Panc1 (cell line): ENCODE measurements at regions not wholly inside any gene's neighbourhood (a gene's known extent, or its start where the extent isn't known, plus 50 kb on each side); places are given as distances from the start of the nearest gene placed in this dataset.

Experiments used
- ATAC-seq: fragments of 200-7000 bp; cut with Tn5 transposase; 2 replicates; pipeline ENCODE4 v1.9.1; 2020; ENCODE audit warnings: mild to moderate bottlenecking, moderate library complexity
- BruUV-seq: library from RNA; stranded (reverse); fragments of 400-500 nt; replicated peaks from 2 replicates; lab custom pipeline; 2021; lab: Mats Ljungman, UMichigan
- CTCF ChIA-PET: fragments of 300-600 bp; sonication (Branson Sonifier 250); formaldehyde crosslinking; loops from one replicate; lab custom pipeline; 2022; ENCODE audit warnings: antibody characterized with exemption; lab: Charles Lee
- POLR2A ChIA-PET: fragments of 300-600 bp; sonication (Branson Sonifier 250); formaldehyde crosslinking; loops from one replicate; lab custom pipeline; 2022; ENCODE audit warnings: antibody characterized with exemption; lab: Charles Lee
- DNase-seq: peaks from one replicate; pipeline ENCODE4 v3.0.0-alpha.2; 2010; ENCODE audit warnings: low read depth, low spot score
- H3K27ac ChIP-seq: 2 replicates; pipeline ENCODE4 v1.5.1; 2011; ENCODE audit warnings: mild to moderate bottlenecking, low read length, inconsistent platforms
- H3K27me3 ChIP-seq: fragments of 200-500 bp; sonication (Bioruptor generic); 2 replicates; pipeline ENCODE4 v1.6.0; 2014; ENCODE audit warnings: low read length, inconsistent platforms; ENCODE audit not compliant: control insufficient read depth, insufficient read depth
- H3K36me3 ChIP-seq: fragments of 200-500 bp; sonication (Bioruptor generic); 2 replicates; pipeline ENCODE4 v1.5.1; 2014; ENCODE audit warnings: inconsistent platforms, mild to moderate bottlenecking, low read length, moderate library complexity; ENCODE audit not compliant: control insufficient read depth, insufficient read depth
- H3K4me1 ChIP-seq: 2 replicates; pipeline ENCODE4 v1.5.1; 2011; ENCODE audit warnings: inconsistent platforms, mild to moderate bottlenecking, low read length, moderate library complexity; ENCODE audit not compliant: control insufficient read depth, insufficient read depth
- H3K4me3 ChIP-seq, 2 experiments: 2 replicates each; pipeline ENCODE4 v1.5.1; 2011 to 2012; ENCODE audit warnings: low read depth in 2 of 2, low read length in 2 of 2, mild to moderate bottlenecking in 2 of 2, inconsistent platforms in 1 of 2, moderate library complexity in 1 of 2
- H3K9me3 ChIP-seq: fragments of 200-500 bp; sonication (Bioruptor generic); 2 replicates; pipeline ENCODE4 v1.5.1; 2014; ENCODE audit warnings: low read depth, mild to moderate bottlenecking, inconsistent platforms, low read length, moderate library complexity; ENCODE audit not compliant: control insufficient read depth, insufficient read depth
- CTCF ChIP-seq: fragments of 450-650 bp; IDR thresholded peaks from 2 replicates; pipeline ENCODE4 v1.5.1; 2017; ENCODE audit warnings: mild to moderate bottlenecking
- POLR2AphosphoS5 ChIP-seq: IDR thresholded peaks from 2 replicates; pipeline ENCODE4 v1.6.1; 2012; ENCODE audit warnings: mild to moderate bottlenecking, low read depth, low read length, moderate library complexity
- REST ChIP-seq, 2 experiments: IDR thresholded peaks; 2 replicates each; pipeline ENCODE4 v1.6.1; 2011 to 2012; ENCODE audit warnings: low read depth in 2 of 2, control low read depth in 1 of 2, low read length in 1 of 2, mild to moderate bottlenecking in 1 of 2, moderate library complexity in 1 of 2; ENCODE audit not compliant: insufficient read depth in 1 of 2
- SIN3A ChIP-seq: IDR thresholded peaks from 2 replicates; pipeline ENCODE4 v1.6.1; 2012; ENCODE audit warnings: low read depth, mild to moderate bottlenecking, low read length, moderate library complexity, borderline replicate concordance; ENCODE audit not compliant: insufficient read depth
- TCF7L2 ChIP-seq: IDR thresholded peaks from 2 replicates; pipeline ENCODE4 v1.6.1; 2011; ENCODE audit warnings: mild to moderate bottlenecking, low read depth, low read length, inconsistent platforms
- in situ Hi-C: cut with HindIII; loops from 2 replicates; pipeline ENCODE4 v1.10.0; 2016; ENCODE audit warnings: low sequenced_read_pairs, low pct_unique_long_range_greater_than_20kb
- intact Hi-C: fragments of 100-400 bp; cut with micrococcal nuclease; formaldehyde crosslinking; loops from one replicate; pipeline ENCODE4 v1.10.0; 2022; ENCODE audit not compliant: unreplicated experiment

GRCh38 chr6:106785298-106785697, 155.9 kb downstream of the QRSL1 start:
- ATAC-seq (no peak), DNase-seq (no peak)
- TF ChIP-seq TCF7L2: no peak
- no peak for TF ChIP-seq CTCF
- no peak for TF ChIP-seq SIN3A
- BruUV-seq: no TSS peak
- ChIA-PET CTCF (no interaction called here), POLR2A (no interaction called here)
- Histone ChIP-seq H3K36me3 (no peaks in the 10 kb centered on the region), H3K4me1 (no peaks in the 10 kb centered on the region), H3K9me3 (no peaks in the 10 kb centered on the region), H3K4me3 (no peak overlapping the region), H3K27ac (no peak overlapping the region), H3K27me3 (peaks cover 3% of the 10 kb centered on the region)
- in situ Hi-C loops (no loop called here), intact Hi-C loops (no loop called here)

GRCh38 chr6:106783640-106784566, 154.5 kb downstream of the QRSL1 start:
- no peak overlapping the region for H3K27ac ChIP-seq
- no peak for ATAC-seq

More at GRCh38 chr6:106783640-106784566, 154.5 kb downstream of the QRSL1 start:
- BruUV-seq: no TSS peak
- no peaks in the 10 kb centered on the region for H3K36me3 ChIP-seq
- CTCF ChIA-PET: no interaction called here
- peaks cover 3% of the 10 kb centered on the region for H3K27me3 ChIP-seq
- POLR2A ChIA-PET: interaction anchor here (0.6 kb wide), 1 partner anchor 97 kb away, joined by 12 read pairs; no protein-coding TSS in a partner anchor
- no peak for DNase-seq
- no peak overlapping the region for H3K4me3 ChIP-seq
- 0 out of 2 replicates have a peak, but pooled peaks cover 3% of the 10 kb centered on the region for H3K9me3 ChIP-seq
- in situ Hi-C loops: no loop called here
- intact Hi-C loops: no loop called here
- H3K4me1 ChIP-seq: no peaks in the 10 kb centered on the region
- TF ChIP-seq POLR2AphosphoS5 (no peak), REST (IDR thresholded peaks at IDR 0.05; ENCODE audit: insufficient read depth in 1 of 2, low read depth in 2 of 2, low read length in 1 of 2) (no peak), TCF7L2 (no peak), SIN3A (no peak), CTCF (no peak)
